Stomach (tissue), 4 donors: ENCODE measurements at regions not wholly inside any gene's neighbourhood (a gene's known extent, or its start where the extent isn't known, plus 50 kb on each side); places are given as distances from the start of the nearest gene placed in this dataset.

Source experiments
- EP300 ChIP-seq: sonication (generic); formaldehyde crosslinking; IDR thresholded peaks from one replicate; pipeline ENCODE4 v1.6.1; 2017; ENCODE audit warnings: antibody characterized with exemption
- POLR2A ChIP-seq, 4 donors: fragments of 450-650 bp; IDR thresholded peaks; one replicate each; pipeline ENCODE4 v1.6.1; 2016; ENCODE audit warnings: antibody characterized with exemption in 4 of 4, control low read depth in 2 of 4, mild to moderate bottlenecking in 1 of 4, moderate library complexity in 1 of 4
- POLR2AphosphoS5 ChIP-seq, 3 donors: sonication (generic); formaldehyde crosslinking; IDR thresholded peaks; one replicate each; pipeline ENCODE4 v1.6.1; 2016; ENCODE audit warnings: antibody characterized with exemption in 3 of 3
- TF ChIP-seq, protein P1 (sequence below), 7 experiments: fragments of 450-650 bp in 4 of 7; fragments of 200-600 bp in 3 of 7; sonication (generic) in 3 of 7; IDR thresholded peaks; one replicate each; pipeline ENCODE4 v1.5.1; 2016 to 2019; ENCODE audit warnings: antibody characterized with exemption in 7 of 7, control low read depth in 2 of 7, mild to moderate bottlenecking in 1 of 7

DNA sequence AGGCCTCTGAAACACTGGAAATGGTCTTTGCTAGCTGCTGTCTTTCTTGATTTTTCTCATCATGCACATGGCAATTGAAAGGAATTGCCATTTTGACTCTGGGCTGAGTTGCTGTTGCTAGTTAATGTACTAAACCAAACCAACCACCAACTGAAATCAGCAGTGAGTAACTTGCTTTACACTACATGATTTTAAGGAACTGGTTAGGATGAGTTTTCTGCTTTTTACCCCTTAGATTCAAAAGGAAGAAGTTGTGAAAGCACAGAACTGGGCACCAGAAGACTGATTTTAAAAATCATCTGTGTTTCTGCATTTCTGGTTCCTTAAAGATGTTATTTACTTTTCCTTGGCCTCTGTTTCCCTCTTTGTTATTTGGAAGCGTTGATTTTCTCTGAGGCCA lies 361.9 kb downstream of the HLX start:
- TF ChIP-seq, protein P1, sequence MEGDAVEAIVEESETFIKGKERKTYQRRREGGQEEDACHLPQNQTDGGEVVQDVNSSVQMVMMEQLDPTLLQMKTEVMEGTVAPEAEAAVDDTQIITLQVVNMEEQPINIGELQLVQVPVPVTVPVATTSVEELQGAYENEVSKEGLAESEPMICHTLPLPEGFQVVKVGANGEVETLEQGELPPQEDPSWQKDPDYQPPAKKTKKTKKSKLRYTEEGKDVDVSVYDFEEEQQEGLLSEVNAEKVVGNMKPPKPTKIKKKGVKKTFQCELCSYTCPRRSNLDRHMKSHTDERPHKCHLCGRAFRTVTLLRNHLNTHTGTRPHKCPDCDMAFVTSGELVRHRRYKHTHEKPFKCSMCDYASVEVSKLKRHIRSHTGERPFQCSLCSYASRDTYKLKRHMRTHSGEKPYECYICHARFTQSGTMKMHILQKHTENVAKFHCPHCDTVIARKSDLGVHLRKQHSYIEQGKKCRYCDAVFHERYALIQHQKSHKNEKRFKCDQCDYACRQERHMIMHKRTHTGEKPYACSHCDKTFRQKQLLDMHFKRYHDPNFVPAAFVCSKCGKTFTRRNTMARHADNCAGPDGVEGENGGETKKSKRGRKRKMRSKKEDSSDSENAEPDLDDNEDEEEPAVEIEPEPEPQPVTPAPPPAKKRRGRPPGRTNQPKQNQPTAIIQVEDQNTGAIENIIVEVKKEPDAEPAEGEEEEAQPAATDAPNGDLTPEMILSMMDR (IDR thresholded peaks at IDR 0.05): no peak
- TF ChIP-seq EP300: no peak
- TF ChIP-seq POLR2A (IDR thresholded peaks at IDR 0.05): no peak
- TF ChIP-seq POLR2AphosphoS5 (IDR thresholded peaks at IDR 0.05): no peak
